ENCODE measurements at regions not wholly inside any gene's neighbourhood (a gene's known extent, or its start where the extent isn't known, plus 50 kb on each side); places are given as distances from the start of the nearest gene placed in this dataset.

DNA sequence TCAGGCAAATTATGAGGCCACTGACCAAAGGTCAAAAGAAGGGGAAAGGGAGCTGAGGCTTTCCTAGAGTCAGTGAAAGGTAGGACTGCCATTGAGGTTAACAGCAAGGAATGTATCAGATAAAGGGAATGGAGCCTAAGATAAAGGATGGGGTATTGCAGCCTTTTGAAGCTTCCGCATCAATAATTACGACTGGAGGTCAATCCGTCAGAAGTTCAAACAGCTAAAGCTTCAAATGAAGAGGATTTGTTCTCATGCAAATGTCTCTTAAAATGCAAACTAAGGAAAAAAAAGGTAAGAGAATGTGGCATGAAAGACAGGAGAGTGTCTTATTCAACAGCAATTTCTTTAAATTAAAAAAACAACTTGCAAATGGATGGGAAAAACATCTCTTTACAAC is 341.1 kb upstream of the RGMB start:
- Histone ChIP-seq H3K4me2 (ENCODE audit: low read length) (no peak overlapping the region), H4K20me1 (ENCODE audit: insufficient read depth, low read length) (no peaks in the 10 kb centered on the region), H3K4me1 (ENCODE audit: insufficient read depth, low read length) (no peaks in the 10 kb centered on the region), H3K9ac (ENCODE audit: low read length) (no peak overlapping the region), H3K79me2 (ENCODE audit: insufficient read depth, low read length) (no peaks in the 10 kb centered on the region), H3K9me3 (ENCODE audit: insufficient read depth, low read depth, low read length) (peaks cover 3% of the 10 kb centered on the region), H3K36me3 (ENCODE audit: insufficient read depth, low read length) (no peaks in the 10 kb centered on the region), H2AFZ (ENCODE audit: low read depth, low read length) (no peak overlapping the region), H3K27ac (ENCODE audit: low read depth, low read length) (no peak overlapping the region), H3K4me3 (ENCODE audit: insufficient read depth, low read depth, low read length) (no peak overlapping the region), H3K27me3 (ENCODE audit: insufficient read depth, low read length) (no peaks in the 10 kb centered on the region)
- no peak overlapping the region for H3K27ac Mint-ChIP-seq (ENCODE audit: unreplicated experiment)
- H3K4me3 Mint-ChIP-seq (ENCODE audit: unreplicated experiment): no peak overlapping the region
- no peak for TF ChIP-seq EZH2 (IDR thresholded peaks at IDR 0.05; ENCODE audit: insufficient read depth, low read length)
- TF ChIP-seq, protein P1, sequence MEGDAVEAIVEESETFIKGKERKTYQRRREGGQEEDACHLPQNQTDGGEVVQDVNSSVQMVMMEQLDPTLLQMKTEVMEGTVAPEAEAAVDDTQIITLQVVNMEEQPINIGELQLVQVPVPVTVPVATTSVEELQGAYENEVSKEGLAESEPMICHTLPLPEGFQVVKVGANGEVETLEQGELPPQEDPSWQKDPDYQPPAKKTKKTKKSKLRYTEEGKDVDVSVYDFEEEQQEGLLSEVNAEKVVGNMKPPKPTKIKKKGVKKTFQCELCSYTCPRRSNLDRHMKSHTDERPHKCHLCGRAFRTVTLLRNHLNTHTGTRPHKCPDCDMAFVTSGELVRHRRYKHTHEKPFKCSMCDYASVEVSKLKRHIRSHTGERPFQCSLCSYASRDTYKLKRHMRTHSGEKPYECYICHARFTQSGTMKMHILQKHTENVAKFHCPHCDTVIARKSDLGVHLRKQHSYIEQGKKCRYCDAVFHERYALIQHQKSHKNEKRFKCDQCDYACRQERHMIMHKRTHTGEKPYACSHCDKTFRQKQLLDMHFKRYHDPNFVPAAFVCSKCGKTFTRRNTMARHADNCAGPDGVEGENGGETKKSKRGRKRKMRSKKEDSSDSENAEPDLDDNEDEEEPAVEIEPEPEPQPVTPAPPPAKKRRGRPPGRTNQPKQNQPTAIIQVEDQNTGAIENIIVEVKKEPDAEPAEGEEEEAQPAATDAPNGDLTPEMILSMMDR (IDR thresholded peaks at IDR 0.05; ENCODE audit: insufficient read depth, low read depth, low read length): no peak
- no peak for FAIRE-seq
- no peaks in the 10 kb centered on the region for H3K36me3 Mint-ChIP-seq (ENCODE audit: low read depth, unreplicated experiment)
- DNase-seq (ENCODE audit: low read depth): no peak
- peaks cover 7% of the 10 kb centered on the region for H3K4me1 Mint-ChIP-seq (ENCODE audit: low read depth, unreplicated experiment)
- H3K27me3 Mint-ChIP-seq (ENCODE audit: low read depth, unreplicated experiment): no peaks in the 10 kb centered on the region
- peaks cover 3% of the 10 kb centered on the region for H3K9me3 Mint-ChIP-seq (ENCODE audit: unreplicated experiment)

DNA sequence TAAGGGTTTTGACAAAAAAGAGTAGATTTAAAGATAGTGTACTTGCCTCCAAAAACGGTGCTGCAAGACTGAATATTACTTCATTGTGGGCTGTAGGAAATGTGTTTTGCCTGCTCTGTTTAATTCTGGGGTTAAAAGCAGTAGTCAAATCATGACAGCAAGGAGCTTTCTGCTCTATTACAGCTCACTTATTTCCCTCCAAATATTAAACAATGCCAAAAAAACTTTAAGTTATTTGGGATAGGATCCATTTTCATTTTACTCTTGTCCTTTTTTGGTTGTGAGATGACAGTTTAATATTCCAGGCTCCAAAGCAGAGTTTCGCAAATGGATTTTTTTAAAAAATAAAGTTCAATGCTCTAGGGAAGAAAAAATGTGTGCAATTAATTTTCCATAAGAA is 340.4 kb upstream of the RGMB start:
- Mint-ChIP-seq H3K4me1 (ENCODE audit: low read depth, unreplicated experiment) (peaks cover 7% of the 10 kb centered on the region), H3K27ac (ENCODE audit: unreplicated experiment) (no peak overlapping the region), H3K36me3 (ENCODE audit: low read depth, unreplicated experiment) (no peaks in the 10 kb centered on the region), H3K4me3 (ENCODE audit: unreplicated experiment) (no peak overlapping the region), H3K27me3 (ENCODE audit: low read depth, unreplicated experiment) (no peaks in the 10 kb centered on the region), H3K9me3 (ENCODE audit: unreplicated experiment) (peaks cover 3% of the 10 kb centered on the region)
- H3K4me1 ChIP-seq (ENCODE audit: insufficient read depth, low read length): no peaks in the 10 kb centered on the region
- DNase-seq (ENCODE audit: low read depth) (no peak), FAIRE-seq (no peak)
- no peak overlapping the region for H3K4me3 ChIP-seq (ENCODE audit: insufficient read depth, low read depth, low read length)
- no peak overlapping the region for H2AFZ ChIP-seq (ENCODE audit: low read depth, low read length)
- H4K20me1 ChIP-seq (ENCODE audit: insufficient read depth, low read length): no peaks in the 10 kb centered on the region
- no peaks in the 10 kb centered on the region for H3K27me3 ChIP-seq (ENCODE audit: insufficient read depth, low read length)
- H3K9me3 ChIP-seq (ENCODE audit: insufficient read depth, low read depth, low read length): peaks cover 3% of the 10 kb centered on the region
- H3K27ac ChIP-seq (ENCODE audit: low read depth, low read length): no peak overlapping the region
- H3K4me2 ChIP-seq (ENCODE audit: low read length): no peak overlapping the region
- TF ChIP-seq EZH2 (IDR thresholded peaks at IDR 0.05; ENCODE audit: insufficient read depth, low read length): no peak
- no peak overlapping the region for H3K9ac ChIP-seq (ENCODE audit: low read length)
- H3K79me2 ChIP-seq (ENCODE audit: insufficient read depth, low read length): no peaks in the 10 kb centered on the region
- no peaks in the 10 kb centered on the region for H3K36me3 ChIP-seq (ENCODE audit: insufficient read depth, low read length)

DNA sequence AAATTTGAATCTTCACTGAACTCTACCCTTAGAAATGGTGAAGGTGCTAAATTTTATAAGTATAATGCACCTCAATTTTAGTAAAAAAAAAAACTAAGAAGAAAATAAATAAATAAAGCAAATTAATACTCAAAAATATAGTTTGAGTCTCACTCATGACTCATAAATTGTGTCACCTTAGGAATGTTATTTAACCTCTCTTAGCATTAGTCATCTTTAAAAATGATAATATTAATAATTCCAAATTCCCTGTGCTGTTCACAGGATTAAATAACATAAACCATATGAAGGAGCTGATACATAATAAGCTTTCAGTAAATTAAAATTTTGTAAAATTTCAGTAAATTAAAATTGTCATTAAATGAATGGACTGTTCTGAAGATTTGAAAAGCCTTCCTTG is 339.8 kb upstream of the RGMB start:
- FAIRE-seq (no peak), DNase-seq (ENCODE audit: low read depth) (peak; percentile 10)
- Mint-ChIP-seq H3K36me3 (ENCODE audit: low read depth, unreplicated experiment) (no peaks in the 10 kb centered on the region), H3K4me1 (ENCODE audit: low read depth, unreplicated experiment) (peaks cover 2% of the 10 kb centered on the region), H3K27me3 (ENCODE audit: low read depth, unreplicated experiment) (no peaks in the 10 kb centered on the region), H3K27ac (ENCODE audit: unreplicated experiment) (no peak overlapping the region), H3K4me3 (ENCODE audit: unreplicated experiment) (no peak overlapping the region), H3K9me3 (ENCODE audit: unreplicated experiment) (peaks cover 3% of the 10 kb centered on the region)
- peaks cover 3% of the 10 kb centered on the region for H3K9me3 ChIP-seq (ENCODE audit: insufficient read depth, low read depth, low read length)
- no peaks in the 10 kb centered on the region for H3K79me2 ChIP-seq (ENCODE audit: insufficient read depth, low read length)
- no peak overlapping the region for H3K4me2 ChIP-seq (ENCODE audit: low read length)
- no peak overlapping the region for H3K9ac ChIP-seq (ENCODE audit: low read length)
- H3K36me3 ChIP-seq (ENCODE audit: insufficient read depth, low read length): no peaks in the 10 kb centered on the region
- no peaks in the 10 kb centered on the region for H3K4me1 ChIP-seq (ENCODE audit: insufficient read depth, low read length)
- H3K27ac ChIP-seq (ENCODE audit: low read depth, low read length): no peak overlapping the region
- no peak overlapping the region for H2AFZ ChIP-seq (ENCODE audit: low read depth, low read length)
- H3K27me3 ChIP-seq (ENCODE audit: insufficient read depth, low read length): no peaks in the 10 kb centered on the region
- no peak for TF ChIP-seq EZH2 (IDR thresholded peaks at IDR 0.05; ENCODE audit: insufficient read depth, low read length)
- TF ChIP-seq, protein P1 (IDR thresholded peaks at IDR 0.05; ENCODE audit: insufficient read depth, low read depth, low read length): no peak
- no peaks in the 10 kb centered on the region for H4K20me1 ChIP-seq (ENCODE audit: insufficient read depth, low read length)
- H3K4me3 ChIP-seq (ENCODE audit: insufficient read depth, low read depth, low read length): no peak overlapping the region
